NB4 (cell line): ENCODE measurements at regions not wholly inside any gene's neighbourhood (a gene's known extent, or its start where the extent isn't known, plus 50 kb on each side); places are given as distances from the start of the nearest gene placed in this dataset.

Experiments used
- CTCF ChIP-seq: IDR thresholded peaks from one replicate; pipeline ENCODE4 v1.5.1; 2012; ENCODE audit warnings: low read depth, low read length
- MYC ChIP-seq: IDR thresholded peaks from 2 replicates; pipeline ENCODE4 v1.6.1; 2011; ENCODE audit warnings: low read depth, low read length
- POLR2A ChIP-seq: IDR thresholded peaks from 2 replicates; pipeline ENCODE4 v1.6.1; 2011; ENCODE audit warnings: mild to moderate bottlenecking; ENCODE audit not compliant: insufficient read length; ENCODE audit errors: extremely low read depth
- TF ChIP-seq, protein P1 (sequence below): IDR thresholded peaks from 2 replicates; pipeline ENCODE4 v1.6.1; 2011; ENCODE audit warnings: low read depth, low read length

DNA sequence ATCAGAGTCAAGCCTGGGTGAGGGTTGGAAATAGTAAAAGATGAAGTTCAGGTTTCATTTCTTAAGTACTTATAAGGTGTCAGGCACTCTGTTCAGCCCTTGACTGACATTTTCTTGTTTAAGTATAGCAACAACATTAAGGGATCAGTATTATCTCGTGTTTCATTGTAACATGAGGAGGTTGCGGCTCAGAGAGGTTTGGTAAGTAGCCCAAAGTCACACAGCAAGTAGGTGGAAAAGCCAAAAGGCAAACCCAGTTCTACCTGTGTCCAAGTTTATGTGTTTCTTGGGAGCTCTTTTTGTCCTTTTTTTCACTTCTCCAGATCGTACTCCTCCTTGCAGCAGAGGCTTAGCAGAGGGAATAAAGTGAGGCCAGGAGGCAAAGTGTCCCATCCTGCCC is 337.5 kb upstream of the KLF3 start:
- TF ChIP-seq POLR2A: no peak
- no peak for TF ChIP-seq CTCF
- TF ChIP-seq, protein P1, sequence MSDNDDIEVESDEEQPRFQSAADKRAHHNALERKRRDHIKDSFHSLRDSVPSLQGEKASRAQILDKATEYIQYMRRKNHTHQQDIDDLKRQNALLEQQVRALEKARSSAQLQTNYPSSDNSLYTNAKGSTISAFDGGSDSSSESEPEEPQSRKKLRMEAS: no peak
- TF ChIP-seq MYC: no peak
